DND-41 (cell line): ENCODE measurements at regions not wholly inside any gene's neighbourhood (a gene's known extent, or its start where the extent isn't known, plus 50 kb on each side); places are given as distances from the start of the nearest gene placed in this dataset.

ENCODE experiments used
- ATAC-seq: fragments of 200-7000 bp; cut with Tn5 transposase; 3 replicates; pipeline ENCODE4 v1.9.1; 2021; ENCODE audit warnings: low read depth; ENCODE audit not compliant: insufficient read depth
- DNase-seq: peaks from one replicate; pipeline ENCODE4 v3.0.0-alpha.2; 2020
- H2AFZ ChIP-seq: 2 replicates; pipeline ENCODE4 v1.6.0; 2012; ENCODE audit warnings: low read depth, low read length
- H3K27ac ChIP-seq: 2 replicates; pipeline ENCODE4 v1.5.1; 2012; ENCODE audit warnings: low read length, inconsistent platforms
- H3K27me3 ChIP-seq: fragments of 200-600 bp; sonication (generic); 2 replicates; pipeline ENCODE4 v1.6.0; 2012; ENCODE audit warnings: low read length, mild to moderate bottlenecking, inconsistent platforms; ENCODE audit not compliant: insufficient read depth, poor library complexity
- H3K36me3 ChIP-seq: 2 replicates; pipeline ENCODE4 v1.5.1; 2012; ENCODE audit warnings: low read length, inconsistent platforms; ENCODE audit not compliant: insufficient read depth
- H3K4me1 ChIP-seq: 2 replicates; pipeline ENCODE4 v1.5.1; 2012; ENCODE audit warnings: mild to moderate bottlenecking, low read length; ENCODE audit not compliant: insufficient read depth
- H3K4me2 ChIP-seq: 2 replicates; pipeline ENCODE4 v1.6.0; 2012; ENCODE audit warnings: mild to moderate bottlenecking, moderate library complexity, low read length, inconsistent platforms; ENCODE audit not compliant: insufficient read depth
- H3K4me3 ChIP-seq, 2 experiments: fragments of 200-600 bp in 1 of 2; shearing (Covaris generic) in 1 of 2; 2 replicates each; pipeline ENCODE4 v1.5.1; 2012 to 2016; ENCODE audit warnings: inconsistent platforms in 2 of 2, low read length in 2 of 2, mild to moderate bottlenecking in 2 of 2, low read depth in 1 of 2, moderate library complexity in 1 of 2
- H3K79me2 ChIP-seq: 2 replicates; pipeline ENCODE4 v1.6.0; 2012; ENCODE audit warnings: low read length, inconsistent platforms; ENCODE audit not compliant: insufficient read depth
- H3K9ac ChIP-seq: 2 replicates; pipeline ENCODE4 v1.6.0; 2012; ENCODE audit warnings: low read depth, mild to moderate bottlenecking, inconsistent platforms, low read length, moderate library complexity
- H3K9me3 ChIP-seq: 2 replicates; pipeline ENCODE4 v1.5.1; 2012; ENCODE audit warnings: low read length, moderate library complexity, mild to moderate bottlenecking, inconsistent platforms; ENCODE audit not compliant: insufficient read depth, severe bottlenecking
- H4K20me1 ChIP-seq: 2 replicates; pipeline ENCODE4 v1.6.0; 2012; ENCODE audit warnings: low read length; ENCODE audit not compliant: insufficient read depth
- EZH2 ChIP-seq: IDR thresholded peaks from 3 replicates; pipeline ENCODE4 v1.6.1; 2012; ENCODE audit warnings: borderline replicate concordance, low read depth, mild to moderate bottlenecking, moderate library complexity, low read length, inconsistent platforms; ENCODE audit not compliant: severe bottlenecking
- TF ChIP-seq, protein P1 (sequence below): IDR thresholded peaks from 2 replicates; pipeline ENCODE4 v1.5.1; 2012; ENCODE audit warnings: borderline replicate concordance, low read length, moderate library complexity, mild to moderate bottlenecking; ENCODE audit not compliant: poor library complexity, severe bottlenecking; ENCODE audit errors: extremely low read depth

GRCh38 chr18:11514267-11514666 is 95.1 kb upstream of the SLC35G4 start:
- Histone ChIP-seq H3K36me3 (no peaks in the 10 kb centered on the region), H3K9me3 (no peaks in the 10 kb centered on the region), H3K27ac (0 out of 2 replicates have a peak overlapping the region, but pooled peaks have one; percentile 35), H3K79me2 (no peaks in the 10 kb centered on the region), H4K20me1 (no peaks in the 10 kb centered on the region), H2AFZ (peak overlapping the region; percentile 19; the same call in 1 of the 2 replicates), H3K9ac (no peak overlapping the region), H3K4me2 (no peak overlapping the region), H3K4me1 (peaks cover 46% of the 10 kb centered on the region), H3K27me3 (no peaks in the 10 kb centered on the region), H3K4me3 (no peak overlapping the region)
- TF ChIP-seq, protein P1, sequence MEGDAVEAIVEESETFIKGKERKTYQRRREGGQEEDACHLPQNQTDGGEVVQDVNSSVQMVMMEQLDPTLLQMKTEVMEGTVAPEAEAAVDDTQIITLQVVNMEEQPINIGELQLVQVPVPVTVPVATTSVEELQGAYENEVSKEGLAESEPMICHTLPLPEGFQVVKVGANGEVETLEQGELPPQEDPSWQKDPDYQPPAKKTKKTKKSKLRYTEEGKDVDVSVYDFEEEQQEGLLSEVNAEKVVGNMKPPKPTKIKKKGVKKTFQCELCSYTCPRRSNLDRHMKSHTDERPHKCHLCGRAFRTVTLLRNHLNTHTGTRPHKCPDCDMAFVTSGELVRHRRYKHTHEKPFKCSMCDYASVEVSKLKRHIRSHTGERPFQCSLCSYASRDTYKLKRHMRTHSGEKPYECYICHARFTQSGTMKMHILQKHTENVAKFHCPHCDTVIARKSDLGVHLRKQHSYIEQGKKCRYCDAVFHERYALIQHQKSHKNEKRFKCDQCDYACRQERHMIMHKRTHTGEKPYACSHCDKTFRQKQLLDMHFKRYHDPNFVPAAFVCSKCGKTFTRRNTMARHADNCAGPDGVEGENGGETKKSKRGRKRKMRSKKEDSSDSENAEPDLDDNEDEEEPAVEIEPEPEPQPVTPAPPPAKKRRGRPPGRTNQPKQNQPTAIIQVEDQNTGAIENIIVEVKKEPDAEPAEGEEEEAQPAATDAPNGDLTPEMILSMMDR, result no peak
- no peak for TF ChIP-seq EZH2
- ATAC-seq (0 out of 3 replicates have a peak, but pooled peaks have one; percentile 15), DNase-seq (peak; percentile 29)

DNA sequence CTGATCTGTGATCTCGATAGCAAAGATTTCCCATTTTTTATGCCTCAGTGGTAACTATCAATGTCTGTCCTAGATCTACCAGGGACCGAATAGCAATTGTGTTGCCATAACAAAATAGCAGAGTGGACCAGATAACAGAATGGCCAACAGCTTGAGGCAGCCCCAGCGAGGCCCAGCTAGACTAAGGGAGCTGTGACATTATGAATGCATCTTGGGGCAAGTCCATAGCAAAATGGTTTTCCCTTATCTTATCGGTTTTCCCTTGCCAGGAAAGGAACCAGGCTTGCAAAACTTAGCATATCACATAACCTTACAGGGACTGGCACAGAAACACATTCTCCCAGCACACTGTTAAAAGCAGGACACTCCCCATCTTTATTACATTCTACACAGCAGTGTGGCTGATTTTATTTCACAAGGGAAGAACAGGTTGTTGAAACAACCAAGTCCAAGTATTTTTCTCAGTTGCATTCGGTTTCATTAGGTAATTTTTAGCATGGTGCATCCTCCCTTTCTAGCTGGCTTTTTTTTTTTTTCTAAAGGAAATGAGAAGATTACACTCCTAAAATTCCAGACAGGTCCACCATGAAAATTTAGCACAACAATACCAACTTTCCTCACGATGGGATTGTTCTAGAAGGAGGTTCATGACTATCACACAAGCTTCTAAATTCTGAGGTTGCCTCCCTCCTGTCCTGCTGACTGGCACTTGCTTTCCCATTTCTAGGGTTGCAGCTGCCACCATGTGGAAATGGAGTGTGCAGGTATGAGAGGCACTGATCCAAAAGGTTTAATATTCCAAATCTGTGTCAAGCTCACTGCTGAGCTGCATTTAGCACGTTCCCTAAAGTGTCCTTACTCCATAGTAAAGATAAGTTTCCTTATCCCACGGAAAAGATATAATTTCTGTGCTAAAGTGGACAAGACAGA is 97.0 kb upstream of the SLC35G4 start:
- no peaks in the 10 kb centered on the region for H3K79me2 ChIP-seq
- no peaks in the 10 kb centered on the region for H3K36me3 ChIP-seq
- H3K4me2 ChIP-seq, result peak overlapping the region; percentile 44
- TF ChIP-seq, protein P1, result peak; percentile 78
- TF ChIP-seq EZH2, result no peak
- no peaks in the 10 kb centered on the region for H3K27me3 ChIP-seq
- no peaks in the 10 kb centered on the region for H3K9me3 ChIP-seq
- H2AFZ ChIP-seq, result peak overlapping the region; percentile 60
- H3K4me3 ChIP-seq, result no peak overlapping the region; a peak in 1 of 4 replicates
- H3K4me1 ChIP-seq, result peaks cover 50% of the 10 kb centered on the region
- H3K9ac ChIP-seq, result peak overlapping the region; percentile 43
- DNase-seq (peak; percentile 54), ATAC-seq (peak; percentile 52)
- H3K27ac ChIP-seq, result peak overlapping the region; percentile 83
- H4K20me1 ChIP-seq, result no peaks in the 10 kb centered on the region

GRCh38 chr18:11511434-11512095 is 97.8 kb upstream of the SLC35G4 start:
- Histone ChIP-seq H3K79me2 (no peaks in the 10 kb centered on the region), H3K27ac (peak overlapping the region; percentile 83), H3K9me3 (no peaks in the 10 kb centered on the region), H3K4me1 (peaks cover 55% of the 10 kb centered on the region), H3K36me3 (no peaks in the 10 kb centered on the region), H3K27me3 (no peaks in the 10 kb centered on the region), H3K4me2 (peak overlapping the region; percentile 44), H3K4me3 (no peak overlapping the region; a peak in 1 of 4 replicates), H4K20me1 (no peaks in the 10 kb centered on the region), H3K9ac (peak overlapping the region; percentile 43), H2AFZ (peak overlapping the region; percentile 60)
- ATAC-seq (peak; percentile 87), DNase-seq (peak; percentile 74)
- TF ChIP-seq, protein P1, result no peak
- no peak for TF ChIP-seq EZH2
